ENCODE measurements at regions not wholly inside any gene's neighbourhood (a gene's known extent, or its start where the extent isn't known, plus 50 kb on each side); places are given as distances from the start of the nearest gene placed in this dataset.

- Histone ChIP-seq H3K27ac (ENCODE audit: low read depth, low read length) (peak overlapping the region; percentile 23), H3K9me3 (ENCODE audit: low read depth, low read length) (no peaks in the 10 kb centered on the region), H3K36me3 (ENCODE audit: insufficient read depth, low read length) (no peaks in the 10 kb centered on the region), H2AFZ (ENCODE audit: low read length) (peak overlapping the region; percentile 52), H3K4me3 (ENCODE audit: insufficient read depth, low read length) (no peak overlapping the region), H3K79me2 (ENCODE audit: insufficient read depth, low read length) (no peaks in the 10 kb centered on the region), H3K4me2 (ENCODE audit: insufficient read depth, low read length) (peak overlapping the region; percentile 43), H3K4me1 (ENCODE audit: insufficient read depth, low read length) (peaks cover 14% of the 10 kb centered on the region), H4K20me1 (ENCODE audit: insufficient read depth, low read length) (no peaks in the 10 kb centered on the region), H3K27me3 (ENCODE audit: insufficient read depth, low read length) (no peaks in the 10 kb centered on the region)
- DNase-seq (ENCODE audit: insufficient read length, low spot score, missing footprints) = peak; percentile 79
- TF ChIP-seq CTCF (IDR thresholded peaks at IDR 0.05; ENCODE audit: extremely low read depth, low read depth, low read length) = no peak
Observed at GRCh38 chr4:141524116-141524515, 112.3 kb upstream of the IL15 start.

GRCh38 chr4:141524841-141525240 lies 111.5 kb upstream of the IL15 start:
- no peaks in the 10 kb centered on the region for H3K27me3 ChIP-seq (ENCODE audit: insufficient read depth, low read length)
- no peak overlapping the region for H3K4me3 ChIP-seq (ENCODE audit: insufficient read depth, low read length)
- no peaks in the 10 kb centered on the region for H4K20me1 ChIP-seq (ENCODE audit: insufficient read depth, low read length)
- no peaks in the 10 kb centered on the region for H3K36me3 ChIP-seq (ENCODE audit: insufficient read depth, low read length)
- TF ChIP-seq CTCF (IDR thresholded peaks at IDR 0.05; ENCODE audit: extremely low read depth, low read depth, low read length) = no peak
- H2AFZ ChIP-seq (ENCODE audit: low read length) = no peak overlapping the region
- H3K79me2 ChIP-seq (ENCODE audit: insufficient read depth, low read length) = no peaks in the 10 kb centered on the region
- no peak for DNase-seq (ENCODE audit: insufficient read length, low spot score, missing footprints)
- H3K27ac ChIP-seq (ENCODE audit: low read depth, low read length) = no peak overlapping the region
- H3K9me3 ChIP-seq (ENCODE audit: low read depth, low read length) = no peaks in the 10 kb centered on the region
- H3K4me1 ChIP-seq (ENCODE audit: insufficient read depth, low read length) = peaks cover 14% of the 10 kb centered on the region
- no peak overlapping the region for H3K4me2 ChIP-seq (ENCODE audit: insufficient read depth, low read length)

GRCh38 chr4:141530627-141531026 lies 105.8 kb upstream of the IL15 start:
- no peaks in the 10 kb centered on the region for H3K36me3 ChIP-seq (ENCODE audit: insufficient read depth, low read length)
- H3K4me1 ChIP-seq (ENCODE audit: insufficient read depth, low read length) = no peaks in the 10 kb centered on the region
- no peaks in the 10 kb centered on the region for H4K20me1 ChIP-seq (ENCODE audit: insufficient read depth, low read length)
- H3K27me3 ChIP-seq (ENCODE audit: insufficient read depth, low read length) = no peaks in the 10 kb centered on the region
- TF ChIP-seq CTCF (IDR thresholded peaks at IDR 0.05; ENCODE audit: extremely low read depth, low read depth, low read length) = no peak
- H3K4me3 ChIP-seq (ENCODE audit: insufficient read depth, low read length) = no peak overlapping the region
- peak overlapping the region; percentile 66 for H2AFZ ChIP-seq (ENCODE audit: low read length)
- no peaks in the 10 kb centered on the region for H3K79me2 ChIP-seq (ENCODE audit: insufficient read depth, low read length)
- no peak overlapping the region for H3K4me2 ChIP-seq (ENCODE audit: insufficient read depth, low read length)
- DNase-seq (ENCODE audit: insufficient read length, low spot score, missing footprints) = no peak
- no peaks in the 10 kb centered on the region for H3K9me3 ChIP-seq (ENCODE audit: low read depth, low read length)
- H3K27ac ChIP-seq (ENCODE audit: low read depth, low read length) = no peak overlapping the region

- peaks cover 3% of the 10 kb centered on the region for H3K4me1 ChIP-seq (ENCODE audit: insufficient read depth, low read length)
- no peak for DNase-seq (ENCODE audit: insufficient read length, low spot score, missing footprints)
- H2AFZ ChIP-seq (ENCODE audit: low read length) = no peak overlapping the region
- peaks cover 3% of the 10 kb centered on the region for H3K9me3 ChIP-seq (ENCODE audit: low read depth, low read length)
- no peak for TF ChIP-seq CTCF (IDR thresholded peaks at IDR 0.05; ENCODE audit: extremely low read depth, low read depth, low read length)
- no peak overlapping the region for H3K27ac ChIP-seq (ENCODE audit: low read depth, low read length)
- no peaks in the 10 kb centered on the region for H3K79me2 ChIP-seq (ENCODE audit: insufficient read depth, low read length)
- H3K4me3 ChIP-seq (ENCODE audit: insufficient read depth, low read length) = no peak overlapping the region
- no peak overlapping the region for H3K4me2 ChIP-seq (ENCODE audit: insufficient read depth, low read length)
- no peaks in the 10 kb centered on the region for H3K36me3 ChIP-seq (ENCODE audit: insufficient read depth, low read length)
- no peaks in the 10 kb centered on the region for H4K20me1 ChIP-seq (ENCODE audit: insufficient read depth, low read length)
- H3K27me3 ChIP-seq (ENCODE audit: insufficient read depth, low read length) = no peaks in the 10 kb centered on the region
Observed at GRCh38 chr4:141534985-141535384, 101.4 kb upstream of the IL15 start.
